ENCODE measurements at regions not wholly inside any gene's neighbourhood (a gene's known extent, or its start where the extent isn't known, plus 50 kb on each side); places are given as distances from the start of the nearest gene placed in this dataset.

GRCh38 chr1:244173769-244174168 lies 122.7 kb downstream of the ZBTB18 start:
- H3K9ac ChIP-seq (ENCODE audit: low read length), result no peak overlapping the region
- H3K4me2 ChIP-seq (ENCODE audit: low read length), result no peak overlapping the region
- H4K20me1 ChIP-seq (ENCODE audit: insufficient read depth), result no peaks in the 10 kb centered on the region
- H3K27ac ChIP-seq (ENCODE audit: low read length), result no peak overlapping the region
- H3K9me3 ChIP-seq (ENCODE audit: low read length), result no peaks in the 10 kb centered on the region
- H3F3A ChIP-seq (ENCODE audit: insufficient read depth, low read length, poor library complexity, severe bottlenecking), result no peaks in the 10 kb centered on the region
- H2AFZ ChIP-seq (ENCODE audit: low read depth, low read length), result no peak overlapping the region
- H3K36me3 ChIP-seq (ENCODE audit: insufficient read depth, low read length), result no peaks in the 10 kb centered on the region
- TF ChIP-seq EP300 (conservative IDR thresholded peaks at IDR 0.05; ENCODE audit: poor library complexity, severe bottlenecking), result no peak
- TF ChIP-seq RAD21 (conservative IDR thresholded peaks at IDR 0.05), result no peak
- TF ChIP-seq MXI1 (conservative IDR thresholded peaks at IDR 0.05; ENCODE audit: poor library complexity, severe bottlenecking), result no peak
- no peak for TF ChIP-seq CTCF (IDR thresholded peaks at IDR 0.05; ENCODE audit: poor library complexity, severe bottlenecking)
- TF ChIP-seq SMC3 (conservative IDR thresholded peaks at IDR 0.05; ENCODE audit: poor library complexity), result no peak
- no peak for TF ChIP-seq POLR2AphosphoS5 (IDR thresholded peaks at IDR 0.05)
- TF ChIP-seq, protein P1, sequence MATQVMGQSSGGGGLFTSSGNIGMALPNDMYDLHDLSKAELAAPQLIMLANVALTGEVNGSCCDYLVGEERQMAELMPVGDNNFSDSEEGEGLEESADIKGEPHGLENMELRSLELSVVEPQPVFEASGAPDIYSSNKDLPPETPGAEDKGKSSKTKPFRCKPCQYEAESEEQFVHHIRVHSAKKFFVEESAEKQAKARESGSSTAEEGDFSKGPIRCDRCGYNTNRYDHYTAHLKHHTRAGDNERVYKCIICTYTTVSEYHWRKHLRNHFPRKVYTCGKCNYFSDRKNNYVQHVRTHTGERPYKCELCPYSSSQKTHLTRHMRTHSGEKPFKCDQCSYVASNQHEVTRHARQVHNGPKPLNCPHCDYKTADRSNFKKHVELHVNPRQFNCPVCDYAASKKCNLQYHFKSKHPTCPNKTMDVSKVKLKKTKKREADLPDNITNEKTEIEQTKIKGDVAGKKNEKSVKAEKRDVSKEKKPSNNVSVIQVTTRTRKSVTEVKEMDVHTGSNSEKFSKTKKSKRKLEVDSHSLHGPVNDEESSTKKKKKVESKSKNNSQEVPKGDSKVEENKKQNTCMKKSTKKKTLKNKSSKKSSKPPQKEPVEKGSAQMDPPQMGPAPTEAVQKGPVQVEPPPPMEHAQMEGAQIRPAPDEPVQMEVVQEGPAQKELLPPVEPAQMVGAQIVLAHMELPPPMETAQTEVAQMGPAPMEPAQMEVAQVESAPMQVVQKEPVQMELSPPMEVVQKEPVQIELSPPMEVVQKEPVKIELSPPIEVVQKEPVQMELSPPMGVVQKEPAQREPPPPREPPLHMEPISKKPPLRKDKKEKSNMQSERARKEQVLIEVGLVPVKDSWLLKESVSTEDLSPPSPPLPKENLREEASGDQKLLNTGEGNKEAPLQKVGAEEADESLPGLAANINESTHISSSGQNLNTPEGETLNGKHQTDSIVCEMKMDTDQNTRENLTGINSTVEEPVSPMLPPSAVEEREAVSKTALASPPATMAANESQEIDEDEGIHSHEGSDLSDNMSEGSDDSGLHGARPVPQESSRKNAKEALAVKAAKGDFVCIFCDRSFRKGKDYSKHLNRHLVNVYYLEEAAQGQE (IDR thresholded peaks at IDR 0.05; ENCODE audit: borderline replicate concordance), result no peak
- no peak for TF ChIP-seq EZH2 (IDR thresholded peaks at IDR 0.05; ENCODE audit: borderline replicate concordance, insufficient read depth, low read length, poor library complexity, severe bottlenecking)
- no peak for TF ChIP-seq TAF1 (IDR thresholded peaks at IDR 0.05; ENCODE audit: low read depth)
- no peaks in the 10 kb centered on the region for H3K27me3 ChIP-seq (ENCODE audit: insufficient read depth, low read depth, low read length)
- no peak overlapping the region for H3K4me3 ChIP-seq (ENCODE audit: low read length)
- H3K79me2 ChIP-seq (replicated peaks; ENCODE audit: insufficient read depth, low read length), result no peaks in the 10 kb centered on the region
- H3K9me2 ChIP-seq (ENCODE audit: insufficient read depth, low read length), result no peaks in the 10 kb centered on the region

DNA sequence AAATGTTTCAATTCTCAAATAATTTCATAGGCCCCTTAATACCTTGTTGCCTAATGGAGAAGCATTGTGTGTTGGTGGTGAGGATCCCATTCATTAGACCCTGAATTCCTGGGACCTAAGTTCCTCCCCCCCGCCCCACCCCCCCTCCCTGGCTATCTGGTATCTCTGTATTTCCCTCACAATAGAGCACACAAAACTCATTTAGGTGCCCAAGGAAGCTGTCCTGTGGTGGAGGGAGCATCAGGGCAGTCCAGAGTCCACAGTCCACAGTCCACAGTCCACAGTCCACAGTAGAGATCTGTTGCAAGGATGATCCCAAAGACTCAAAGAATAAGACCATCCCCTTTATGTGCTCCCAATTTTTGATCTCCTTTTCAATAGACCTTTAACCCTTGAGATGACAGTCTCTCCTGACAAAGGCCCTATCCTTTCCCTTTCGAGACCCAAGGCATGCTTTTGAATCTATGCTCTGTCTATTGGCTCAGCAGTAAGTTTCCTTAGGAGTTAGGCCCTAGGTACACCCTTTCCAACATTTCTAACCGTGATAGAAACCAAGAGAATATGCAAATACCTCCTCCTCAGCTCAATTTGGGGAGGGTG lies 123.9 kb downstream of the ZBTB18 start:
- Histone ChIP-seq H3K9ac (ENCODE audit: low read length) (no peak overlapping the region), H3K4me3 (ENCODE audit: low read length) (no peak overlapping the region), H4K20me1 (ENCODE audit: insufficient read depth) (no peaks in the 10 kb centered on the region), H3K79me2 (replicated peaks; ENCODE audit: insufficient read depth, low read length) (no peaks in the 10 kb centered on the region), H3K36me3 (ENCODE audit: insufficient read depth, low read length) (no peaks in the 10 kb centered on the region), H3K4me2 (ENCODE audit: low read length) (no peak overlapping the region), H3K27me3 (ENCODE audit: insufficient read depth, low read depth, low read length) (no peaks in the 10 kb centered on the region), H3F3A (ENCODE audit: insufficient read depth, low read length, poor library complexity, severe bottlenecking) (no peaks in the 10 kb centered on the region), H3K9me3 (ENCODE audit: low read length) (no peaks in the 10 kb centered on the region), H3K9me2 (ENCODE audit: insufficient read depth, low read length) (no peaks in the 10 kb centered on the region), H3K27ac (ENCODE audit: low read length) (no peak overlapping the region), H2AFZ (ENCODE audit: low read depth, low read length) (no peak overlapping the region)
- no peak for TF ChIP-seq RAD21 (conservative IDR thresholded peaks at IDR 0.05)
- TF ChIP-seq SMC3 (conservative IDR thresholded peaks at IDR 0.05; ENCODE audit: poor library complexity), result no peak
- TF ChIP-seq CTCF (IDR thresholded peaks at IDR 0.05; ENCODE audit: poor library complexity, severe bottlenecking), result no peak
- TF ChIP-seq EP300 (conservative IDR thresholded peaks at IDR 0.05; ENCODE audit: poor library complexity, severe bottlenecking), result no peak
- TF ChIP-seq EZH2 (IDR thresholded peaks at IDR 0.05; ENCODE audit: borderline replicate concordance, insufficient read depth, low read length, poor library complexity, severe bottlenecking), result no peak
- no peak for TF ChIP-seq POLR2AphosphoS5 (IDR thresholded peaks at IDR 0.05)
- TF ChIP-seq TAF1 (IDR thresholded peaks at IDR 0.05; ENCODE audit: low read depth), result no peak
- TF ChIP-seq, protein P1 (IDR thresholded peaks at IDR 0.05; ENCODE audit: borderline replicate concordance), result no peak
